Putamen (tissue), 1 donor: ENCODE measurements at regions not wholly inside any gene's neighbourhood (a gene's known extent, or its start where the extent isn't known, plus 50 kb on each side); places are given as distances from the start of the nearest gene placed in this dataset.

Source experiments
- DNase-seq: peaks from one replicate; pipeline ENCODE4 v3.0.0-alpha.2; 2016; ENCODE audit warnings: low spot score

GRCh38 chr3:190252080-190252479 lies 70.2 kb downstream of the CLDN1 start:
- DNase-seq, result no peak

GRCh38 chr3:190249414-190249813 lies 72.8 kb downstream of the CLDN1 start:
- no peak for DNase-seq

GRCh38 chr3:190242147-190242546 lies 80.1 kb downstream of the CLDN1 start:
- no peak for DNase-seq

GRCh38 chr3:190239325-190239724 lies 82.9 kb downstream of the CLDN1 start:
- no peak for DNase-seq

GRCh38 chr3:190238871-190239270 lies 83.4 kb downstream of the CLDN1 start:
- DNase-seq, result no peak

DNA sequence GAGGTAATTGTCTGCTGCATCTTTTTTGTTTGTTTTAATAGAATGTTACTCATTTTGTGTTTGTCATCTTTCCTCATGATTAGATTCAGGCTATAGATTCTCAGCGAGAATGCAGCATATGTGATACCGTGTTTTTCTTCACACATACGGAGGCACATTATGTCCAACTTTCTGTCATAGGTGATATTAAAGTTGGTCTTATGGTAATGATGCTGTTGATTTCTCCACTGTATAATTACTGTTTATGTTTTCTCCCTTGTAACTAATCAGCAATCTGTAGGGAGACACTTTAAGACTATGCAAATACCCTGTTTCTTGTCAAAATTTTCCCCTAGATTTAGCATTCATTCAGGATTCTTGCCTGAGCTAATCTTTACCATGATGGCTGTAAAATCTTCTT lies 87.6 kb downstream of the CLDN1 start:
- DNase-seq, result no peak

GRCh38 chr3:190229632-190230424 lies 92.4 kb downstream of the CLDN1 start:
- DNase-seq, result no peak

GRCh38 chr3:190227064-190227463 lies 95.2 kb downstream of the CLDN1 start:
- peak; percentile 7 for DNase-seq

GRCh38 chr3:190224863-190225692 lies 97.2 kb downstream of the CLDN1 start:
- DNase-seq, result peak; percentile 16

DNA sequence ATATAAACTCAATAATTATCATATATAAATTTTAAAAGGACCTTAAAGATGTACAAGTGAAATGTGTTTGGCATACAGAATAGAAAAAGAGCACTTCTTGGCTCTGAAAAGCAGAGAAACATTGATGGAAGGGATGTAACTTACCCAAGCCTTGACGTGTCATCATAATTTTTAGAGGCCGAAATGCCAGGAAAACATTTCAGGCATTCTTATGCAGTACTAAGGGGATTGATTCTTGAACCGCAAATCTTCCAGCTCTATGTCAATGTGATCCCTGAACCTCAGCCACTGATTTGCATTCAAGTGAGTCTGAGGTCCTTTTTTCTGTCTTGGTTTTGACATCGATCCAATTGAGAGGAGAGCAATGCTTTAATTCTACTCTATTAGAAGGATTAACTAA lies 97.8 kb downstream of the CLDN1 start:
- DNase-seq, result no peak

GRCh38 chr3:190222916-190223315 lies 99.3 kb downstream of the CLDN1 start:
- DNase-seq, result no peak

DNA sequence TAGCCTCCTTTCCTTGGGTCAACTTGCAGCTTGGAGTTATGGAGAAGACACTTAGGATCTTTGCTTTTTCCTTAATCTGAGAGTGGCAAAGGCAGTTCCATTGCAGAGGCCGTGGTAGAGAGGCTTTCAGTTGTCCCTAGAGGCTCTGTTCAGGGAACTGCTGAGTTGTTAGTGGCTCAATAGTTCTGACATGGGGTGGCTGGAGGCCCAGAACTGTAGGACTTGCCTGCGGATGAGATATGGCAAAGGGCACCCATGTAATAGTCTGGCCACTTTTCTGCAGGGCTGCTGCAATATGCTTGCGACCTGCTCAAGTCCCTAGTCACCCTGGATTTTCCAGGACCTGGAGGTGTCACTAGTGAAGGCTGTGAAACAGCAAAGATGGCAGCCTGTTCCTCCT lies 99.9 kb downstream of the CLDN1 start:
- DNase-seq, result no peak

DNA sequence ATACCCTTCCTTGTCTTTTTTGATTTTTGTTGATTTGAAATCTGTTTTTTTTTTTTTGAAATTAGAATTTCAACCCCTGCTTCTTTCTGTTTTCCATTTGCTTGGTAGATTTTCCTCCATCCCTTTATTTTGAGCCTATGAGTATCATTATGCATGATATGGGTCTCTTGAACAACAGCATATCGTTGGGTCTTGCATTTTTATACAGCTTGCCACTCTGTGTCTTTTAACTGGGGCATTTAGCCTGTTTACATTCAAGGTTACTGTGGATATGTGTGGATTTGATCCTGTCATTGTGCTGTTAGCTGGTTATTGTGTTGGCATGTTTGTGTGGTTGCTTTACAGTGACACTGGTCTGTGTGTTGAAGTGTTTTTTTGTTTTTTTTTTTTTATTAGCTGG lies 99.7 kb upstream of the P3H2 start:
- no peak for DNase-seq

DNA sequence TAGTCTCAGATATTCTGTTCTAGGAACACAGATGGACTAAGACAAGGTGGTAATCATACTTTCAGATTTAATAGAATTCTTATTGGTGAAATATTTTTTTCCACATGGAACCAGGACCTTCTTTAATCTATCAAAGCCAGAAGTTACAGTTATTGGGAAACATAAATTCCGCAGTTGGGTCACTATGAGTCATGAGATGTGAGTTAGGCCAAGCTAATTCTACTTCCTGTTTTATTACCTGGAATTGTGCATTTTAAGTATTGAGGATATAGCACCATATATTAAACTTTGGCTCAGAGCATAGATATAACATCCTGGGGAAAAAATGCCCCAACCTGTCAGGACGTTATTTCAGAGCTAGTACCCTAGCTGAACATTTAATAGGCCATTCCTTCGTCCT lies 96.4 kb upstream of the P3H2 start:
- no peak for DNase-seq

GRCh38 chr3:190213727-190214126 lies 93.0 kb upstream of the P3H2 start:
- no peak for DNase-seq

DNA sequence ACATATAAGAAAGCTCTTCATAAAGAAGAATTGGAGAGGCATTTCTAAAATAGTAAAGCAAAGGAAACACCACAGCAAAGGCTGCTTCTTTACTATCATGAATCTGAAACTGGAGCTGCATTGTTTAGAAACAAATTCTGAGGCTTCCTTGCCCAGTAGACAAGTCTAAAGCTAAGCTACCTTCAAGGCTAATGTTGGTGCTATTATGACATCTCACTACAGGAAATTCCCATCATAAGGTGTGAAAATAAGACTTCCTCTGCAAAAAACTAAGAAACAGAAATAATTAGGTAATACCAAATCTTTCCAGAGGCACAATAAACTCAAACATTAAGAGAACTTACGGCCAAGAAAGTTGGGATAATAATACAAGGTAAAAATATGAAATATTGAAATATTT lies 89.9 kb upstream of the P3H2 start:
- DNase-seq, result no peak

- DNase-seq, result no peak
These were observed 88.8 kb upstream of the P3H2 start for GRCh38 chr3:190209533-190209932.

DNA sequence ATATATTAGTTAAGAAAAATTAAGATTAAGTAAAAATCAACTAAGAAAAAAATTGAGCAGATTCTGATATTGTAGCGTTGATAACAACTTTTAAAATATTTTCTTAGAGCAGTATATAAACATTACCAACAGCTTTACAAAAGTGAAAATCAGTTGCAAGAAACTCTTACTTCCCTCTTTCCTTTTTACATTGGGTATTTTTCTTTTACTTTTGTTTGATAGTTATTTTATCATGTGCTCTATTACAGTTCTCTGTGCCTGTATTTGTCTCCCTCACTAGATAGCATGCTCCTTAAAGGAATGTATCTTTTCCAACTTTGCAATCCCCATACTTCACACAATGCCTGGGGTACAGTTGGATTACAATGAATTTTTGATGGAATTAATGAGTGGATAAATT lies 87.5 kb upstream of the P3H2 start:
- no peak for DNase-seq

DNA sequence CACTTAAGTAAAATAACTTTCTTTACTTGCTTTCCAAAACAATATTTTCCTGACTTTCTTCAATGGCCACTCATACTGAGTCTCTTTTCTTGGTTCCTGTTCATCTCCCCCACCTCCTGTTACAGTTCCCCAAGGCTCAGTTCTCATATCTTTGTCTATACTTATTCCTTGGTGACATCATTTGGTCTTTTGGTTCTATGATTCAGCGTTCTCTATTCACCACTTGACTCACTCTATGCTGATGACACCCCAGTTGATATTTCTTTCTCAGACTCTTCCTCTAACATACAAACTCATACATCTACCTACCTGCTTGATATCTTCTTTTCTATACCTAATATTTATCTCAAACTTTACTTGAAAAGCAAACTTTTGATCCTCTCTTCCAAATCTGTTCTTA lies 85.0 kb upstream of the P3H2 start:
- no peak for DNase-seq

DNA sequence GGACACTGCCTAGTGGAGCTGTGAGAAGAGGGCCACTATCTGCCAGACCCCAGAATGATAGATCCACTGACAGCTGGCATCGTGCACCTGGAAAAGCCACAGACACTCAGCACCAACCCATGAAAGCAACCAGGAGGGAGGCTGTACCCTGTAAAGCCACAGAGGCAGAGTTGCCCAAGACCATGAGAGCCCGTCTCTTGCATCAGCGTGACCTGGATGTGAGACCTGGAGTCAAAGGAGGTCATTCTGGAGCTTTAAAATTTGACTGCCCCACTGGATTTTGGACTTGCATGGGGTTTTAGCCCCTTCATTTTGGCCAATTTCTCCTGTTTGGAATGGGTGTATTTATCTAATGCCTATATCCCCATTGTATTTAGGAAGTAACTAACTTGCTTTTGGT lies 83.5 kb upstream of the P3H2 start:
- no peak for DNase-seq

DNA sequence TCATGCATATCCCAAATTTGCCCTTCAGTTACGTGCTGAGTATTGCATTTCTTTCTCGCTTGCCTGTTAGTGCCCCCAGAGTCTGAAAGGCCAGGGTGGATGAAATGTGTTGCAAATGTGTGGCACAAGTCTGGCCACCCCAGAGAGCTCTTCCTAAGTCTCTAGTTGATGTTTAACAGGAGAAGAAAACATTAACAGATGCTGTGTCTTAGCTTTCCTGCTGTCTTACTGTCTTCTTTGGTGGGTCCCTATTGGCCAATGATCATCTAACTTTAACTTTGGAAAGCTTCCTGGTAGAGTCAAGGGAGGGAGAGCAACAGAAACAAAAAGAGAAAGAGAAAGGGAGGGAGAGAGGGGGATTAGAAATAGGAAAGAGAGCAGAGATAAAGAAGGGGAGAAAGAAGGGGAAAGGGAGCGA lies 76.7 kb upstream of the P3H2 start:
- no peak for DNase-seq

DNA sequence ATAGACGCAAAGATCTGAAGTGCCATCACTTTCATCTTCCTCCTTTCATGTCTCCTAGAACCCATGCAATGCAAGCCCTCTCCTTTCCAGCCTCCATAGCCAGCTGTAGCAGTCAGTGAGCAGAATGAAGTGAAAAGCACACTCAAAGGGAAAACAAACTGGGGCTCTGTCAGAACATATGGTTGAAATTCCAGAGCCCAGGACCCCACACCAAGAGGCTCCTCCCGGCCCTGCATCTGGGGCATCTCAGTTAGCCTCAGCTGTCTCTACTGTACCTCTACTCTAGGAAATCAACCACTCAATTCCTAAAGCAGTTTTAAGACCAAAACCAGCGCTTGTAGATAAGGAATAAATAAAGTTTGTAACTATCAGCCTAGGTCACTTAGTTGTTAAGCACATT lies 73.8 kb upstream of the P3H2 start:
- DNase-seq, result no peak

GRCh38 chr3:190193210-190193609 lies 72.5 kb upstream of the P3H2 start:
- DNase-seq, result no peak

- no peak for DNase-seq
These were observed 72.0 kb upstream of the P3H2 start for GRCh38 chr3:190192739-190193138.
